Psoas muscle (tissue), 7 donors: ENCODE measurements at regions not wholly inside any gene's neighbourhood (a gene's known extent, or its start where the extent isn't known, plus 50 kb on each side); places are given as distances from the start of the nearest gene placed in this dataset.
A peak's percentile ranks its signal among the peaks of the same experiment; 100 is the strongest.

Experiments used
- ATAC-seq, 4 donors: fragments of 200-7000 bp; cut with Tn5 transposase; one replicate each; pipeline ENCODE4 v1.9.1; 2020; ENCODE audit warnings: moderate library complexity in 3 of 4, mild to moderate bottlenecking in 2 of 4
- DNase-seq, 2 donors: peaks; one replicate each; pipeline ENCODE4 v3.0.0-alpha.2; 2020
- H3K27ac ChIP-seq: fragments of 200-600 bp; one replicate; pipeline ENCODE4 v1.8.0; 2022
- H3K27me3 ChIP-seq, 3 donors: fragments of 200-600 bp in 1 of 3; one replicate each; pipeline versions ENCODE4 v1.6.1 to v1.8.0; 2013 to 2022; ENCODE audit warnings: low read length in 2 of 3, mild to moderate bottlenecking in 2 of 3, moderate library complexity in 1 of 3; ENCODE audit not compliant: insufficient read depth in 3 of 3
- H3K36me3 ChIP-seq, 2 donors: fragments of 200-600 bp in 1 of 2; one replicate each; pipeline versions ENCODE4 v1.6.1 to v1.8.0; 2013 to 2022; ENCODE audit warnings: low read depth in 1 of 2, mild to moderate bottlenecking in 1 of 2, moderate library complexity in 1 of 2; ENCODE audit not compliant: insufficient read depth in 1 of 2
- H3K4me1 ChIP-seq: fragments of 200-600 bp; one replicate; pipeline ENCODE4 v1.8.0; 2022
- H3K4me3 ChIP-seq: fragments of 200-600 bp; one replicate; pipeline ENCODE4 v1.8.0; 2022; ENCODE audit warnings: mild to moderate bottlenecking
- H3K9me3 ChIP-seq: fragments of 200-600 bp; one replicate; pipeline ENCODE4 v1.8.0; 2022
- CTCF ChIP-seq: fragments of 200-600 bp; IDR thresholded peaks from one replicate; pipeline ENCODE4 v1.8.0; 2022; ENCODE audit warnings: antibody characterized with exemption
- WGBS, 3 donors: extraction: QIAGEN DNeasy Blood & Tissue Kit; methylation state at CpG; one replicate each; pipeline versions ENCODE4 v1.1.6 to v1.1.7; 2013; 5-methylcytosine and 5-hydroxymethylcytosine counted together
- intact Hi-C, 2 donors: fragments of 100-400 bp; cut with DNase I; formaldehyde crosslinking; loops; one replicate each; pipeline versions ENCODE4 v1.11.0 to v1.14.2; 2022
- donor health status: healthy with polysubstance abuse.
- donor health status: DM: no; HTN: no; CAD: no; lungs with moderate emphysema.
- donor health status: Bipolar disorder and iron deficiency.
- donor health status: healthy.
- donor health status: DM: yes; HTN: yes; CAD: no.
- donor health status: DM: no; HTN: no; CAD: no.
- donor health status: DM: yes; HTN: yes; CAD: no.

GRCh38 chr4:74670583-74670982, 123.7 kb downstream of the BTC start:
- WGBS, 3 donors = 80 to 97% (median 85%) methylated on average over 1 of the region's 1 CpG
- Histone ChIP-seq H3K4me1 (no peaks in the 10 kb centered on the region), H3K27ac (no peak overlapping the region), H3K4me3 (no peak overlapping the region), H3K27me3 (no peaks in the 10 kb centered on the region), H3K9me3 (no peaks in the 10 kb centered on the region), H3K36me3 (no peaks in the 10 kb centered on the region)
- no peak for TF ChIP-seq CTCF
- DNase-seq = no peak
- no peak for ATAC-seq
- intact Hi-C loops = loop anchor here in 1 of 2 donors (10.0 kb wide), 1 partner anchor 296 kb away; no protein-coding TSS in a partner anchor

- intact Hi-C loops = loop anchor here in 1 of 2 donors (10.0 kb wide), 1 partner anchor 296 kb away; no protein-coding TSS in a partner anchor
- Histone ChIP-seq H3K27me3 (no peaks in the 10 kb centered on the region), H3K4me1 (no peaks in the 10 kb centered on the region), H3K4me3 (no peak overlapping the region), H3K9me3 (no peaks in the 10 kb centered on the region), H3K36me3 (no peaks in the 10 kb centered on the region), H3K27ac (no peak overlapping the region)
- ATAC-seq (no peak), DNase-seq (no peak)
- peak; percentile 19 for TF ChIP-seq CTCF
- WGBS, 3 donors = 2 to 6% (median 4%) methylated on average over 2 of the region's 2 CpGs
Measured at GRCh38 chr4:74671080-74671698, 123.1 kb downstream of the BTC start.

GRCh38 chr4:74674750-74675149, 119.6 kb downstream of the BTC start:
- Histone ChIP-seq H3K36me3 (no peaks in the 10 kb centered on the region), H3K27ac (no peak overlapping the region), H3K4me1 (no peaks in the 10 kb centered on the region), H3K9me3 (no peaks in the 10 kb centered on the region), H3K4me3 (no peak overlapping the region), H3K27me3 (no peaks in the 10 kb centered on the region)
- no peak for DNase-seq
- intact Hi-C loops = loop anchor here (5.0 to 10.0 kb wide), 2 partner anchors 297 to 300 kb away; no protein-coding TSS in a partner anchor
- no peak for TF ChIP-seq CTCF
- ATAC-seq = no peak
- WGBS, 3 donors = 51 to 65% (median 52%) methylated on average over 1 of the region's 1 CpG

- peaks cover 5% of the 10 kb centered on the region for H3K9me3 ChIP-seq
- 15 to 20% (median 18%) methylated on average over 5 of the region's 5 CpGs for WGBS, 3 donors
- intact Hi-C loops = loop anchor here (5.0 to 10.0 kb wide), 2 partner anchors 298 to 301 kb away; no protein-coding TSS in a partner anchor
- no peak for DNase-seq
- no peaks in the 10 kb centered on the region for H3K27me3 ChIP-seq
- no peak overlapping the region for H3K27ac ChIP-seq
- peak; percentile 39 for TF ChIP-seq CTCF
- no peaks in the 10 kb centered on the region for H3K4me1 ChIP-seq
- no peak overlapping the region for H3K4me3 ChIP-seq
- no peaks in the 10 kb centered on the region for H3K36me3 ChIP-seq
- no peak for ATAC-seq
Measured at GRCh38 chr4:74675673-74676279, 118.5 kb downstream of the BTC start.
